Esophagus muscularis mucosa (tissue), 3 donors: ENCODE measurements at regions not wholly inside any gene's neighbourhood (a gene's known extent, or its start where the extent isn't known, plus 50 kb on each side); places are given as distances from the start of the nearest gene placed in this dataset.

Experiments
- CTCF ChIP-seq, 3 experiments: fragments of 200-600 bp in 2 of 3; fragments of 450-650 bp in 1 of 3; sonication (generic) in 2 of 3; IDR thresholded peaks; one replicate each; pipeline ENCODE4 v1.5.1; 2017 to 2019; ENCODE audit warnings: antibody characterized with exemption in 3 of 3, mild to moderate bottlenecking in 2 of 3, moderate library complexity in 1 of 3
- POLR2AphosphoS5 ChIP-seq, 2 donors: sonication (generic); formaldehyde crosslinking; IDR thresholded peaks; one replicate each; pipeline ENCODE4 v1.6.1; 2017; ENCODE audit warnings: antibody characterized with exemption in 2 of 2

GRCh38 chr2:166550923-166551322, 56.9 kb upstream of the SCN7A start:
- TF ChIP-seq POLR2AphosphoS5 (IDR thresholded peaks at IDR 0.05) (no peak), CTCF (IDR thresholded peaks at IDR 0.05) (no peak)
